ENCODE measurements at regions not wholly inside any gene's neighbourhood (a gene's known extent, or its start where the extent isn't known, plus 50 kb on each side); places are given as distances from the start of the nearest gene placed in this dataset.
"Not testable (repeated sequence)": the region's sequence is repeated elsewhere in the genome, so short reads cannot be mapped to it uniquely, and the experiment has no call there.

DNA sequence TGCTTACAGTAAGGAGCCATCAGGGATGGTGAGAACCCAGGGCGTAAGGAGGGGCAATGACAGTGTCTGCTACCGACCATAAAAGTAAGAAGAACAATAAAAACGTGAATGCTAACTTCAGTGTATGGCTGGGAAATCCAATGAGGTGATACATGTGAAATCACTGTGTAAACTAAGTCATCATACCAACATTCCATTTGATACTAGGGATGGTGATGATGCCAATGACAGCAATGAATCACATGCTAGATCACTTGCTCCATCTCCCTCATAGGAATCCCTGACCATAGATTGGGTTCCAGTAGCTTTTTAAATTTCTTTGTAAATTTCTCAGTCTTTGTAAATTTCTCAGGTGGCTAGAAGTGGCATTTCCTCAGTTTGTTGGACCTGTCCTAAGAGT is 146.3 kb downstream of the SMIM20 start:
- no peak for DNase-seq (ENCODE audit: extremely low read depth, low read depth)
- TF ChIP-seq, protein P1, sequence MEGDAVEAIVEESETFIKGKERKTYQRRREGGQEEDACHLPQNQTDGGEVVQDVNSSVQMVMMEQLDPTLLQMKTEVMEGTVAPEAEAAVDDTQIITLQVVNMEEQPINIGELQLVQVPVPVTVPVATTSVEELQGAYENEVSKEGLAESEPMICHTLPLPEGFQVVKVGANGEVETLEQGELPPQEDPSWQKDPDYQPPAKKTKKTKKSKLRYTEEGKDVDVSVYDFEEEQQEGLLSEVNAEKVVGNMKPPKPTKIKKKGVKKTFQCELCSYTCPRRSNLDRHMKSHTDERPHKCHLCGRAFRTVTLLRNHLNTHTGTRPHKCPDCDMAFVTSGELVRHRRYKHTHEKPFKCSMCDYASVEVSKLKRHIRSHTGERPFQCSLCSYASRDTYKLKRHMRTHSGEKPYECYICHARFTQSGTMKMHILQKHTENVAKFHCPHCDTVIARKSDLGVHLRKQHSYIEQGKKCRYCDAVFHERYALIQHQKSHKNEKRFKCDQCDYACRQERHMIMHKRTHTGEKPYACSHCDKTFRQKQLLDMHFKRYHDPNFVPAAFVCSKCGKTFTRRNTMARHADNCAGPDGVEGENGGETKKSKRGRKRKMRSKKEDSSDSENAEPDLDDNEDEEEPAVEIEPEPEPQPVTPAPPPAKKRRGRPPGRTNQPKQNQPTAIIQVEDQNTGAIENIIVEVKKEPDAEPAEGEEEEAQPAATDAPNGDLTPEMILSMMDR (IDR thresholded peaks at IDR 0.05; ENCODE audit: low read depth, low read length) = no peak

DNA sequence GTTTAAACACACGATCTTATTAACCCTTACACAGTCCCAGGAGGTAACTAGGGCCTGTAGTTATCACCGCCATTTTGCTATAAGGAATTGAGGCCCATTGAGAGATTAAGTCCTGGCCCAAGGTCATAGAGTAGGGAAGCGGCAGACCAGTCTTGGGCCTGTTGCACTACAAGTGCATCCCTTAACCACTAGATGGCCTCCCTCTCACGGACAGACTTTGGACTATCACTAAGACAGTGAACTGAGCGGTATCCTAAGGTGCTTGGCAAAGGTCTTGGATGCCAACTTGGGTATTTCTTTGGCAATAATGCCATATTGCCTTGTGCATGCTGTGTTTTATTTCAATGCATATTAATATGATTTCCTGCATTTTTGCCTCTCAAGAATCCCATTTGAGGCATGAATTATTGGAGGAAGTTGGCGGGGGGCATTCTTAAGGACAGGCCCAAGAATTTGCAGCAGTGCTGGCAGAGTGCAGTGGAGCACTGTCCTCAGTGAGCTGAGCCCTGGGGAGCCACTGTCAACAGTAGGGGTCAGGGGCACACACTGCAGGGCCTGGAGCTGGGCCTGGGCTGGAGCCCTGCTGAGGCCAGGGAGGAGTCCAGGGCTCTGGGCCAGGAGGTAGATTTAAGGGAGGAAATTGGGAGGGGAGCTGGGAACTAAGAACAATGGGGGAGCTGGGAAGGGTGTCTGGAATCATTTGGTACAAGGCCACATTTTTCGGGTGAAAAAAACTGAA is 147.4 kb downstream of the SMIM20 start:
- TF ChIP-seq, protein P1 (IDR thresholded peaks at IDR 0.05; ENCODE audit: low read depth, low read length) = peak; percentile 35
- no peak for DNase-seq (ENCODE audit: extremely low read depth, low read depth)

DNA sequence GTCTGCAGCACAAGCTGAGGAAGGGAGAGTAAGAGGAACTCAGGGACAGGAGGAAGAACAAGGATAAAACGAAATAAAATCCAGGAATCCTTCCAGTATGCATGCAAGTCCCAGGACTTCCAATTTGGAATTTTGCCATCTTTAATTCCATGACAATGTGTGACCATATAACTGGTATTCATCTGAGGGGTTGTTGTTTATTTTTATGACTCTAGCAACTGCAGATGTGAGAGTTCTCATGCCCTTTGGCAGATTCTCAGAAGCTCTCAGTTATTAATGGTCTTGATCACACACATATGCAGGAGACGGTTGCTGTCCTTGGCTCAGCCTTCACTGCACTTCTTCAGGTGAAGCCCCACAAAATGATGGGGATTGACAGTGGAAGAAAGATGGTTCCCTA is 148.2 kb downstream of the SMIM20 start:
- DNase-seq (ENCODE audit: extremely low read depth, low read depth) = no peak
- TF ChIP-seq, protein P1 (IDR thresholded peaks at IDR 0.05; ENCODE audit: low read depth, low read length) = no peak

DNA sequence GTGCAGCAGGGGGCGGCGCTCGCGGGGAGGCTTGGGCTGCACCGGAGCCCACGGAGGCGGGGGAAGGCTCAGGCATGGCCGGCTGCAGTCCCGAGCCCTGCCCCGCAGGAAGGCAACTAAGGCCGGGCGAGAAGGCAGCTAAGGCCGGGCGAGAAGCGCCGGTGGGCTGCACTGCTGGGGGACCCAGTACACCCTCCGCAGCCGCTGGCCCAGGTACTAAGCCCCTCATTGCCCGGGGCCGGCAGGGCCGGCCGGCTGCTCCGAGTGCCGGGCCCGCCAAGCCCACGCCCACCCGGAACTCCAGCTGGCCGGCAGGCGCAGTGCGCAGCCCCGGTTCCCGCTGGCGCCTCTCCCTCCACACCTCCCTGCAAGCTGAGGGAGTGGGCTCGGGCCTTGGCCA is 150.0 kb downstream of the SMIM20 start:
- not testable (repeated sequence) for DNase-seq (ENCODE audit: extremely low read depth, low read depth)

DNA sequence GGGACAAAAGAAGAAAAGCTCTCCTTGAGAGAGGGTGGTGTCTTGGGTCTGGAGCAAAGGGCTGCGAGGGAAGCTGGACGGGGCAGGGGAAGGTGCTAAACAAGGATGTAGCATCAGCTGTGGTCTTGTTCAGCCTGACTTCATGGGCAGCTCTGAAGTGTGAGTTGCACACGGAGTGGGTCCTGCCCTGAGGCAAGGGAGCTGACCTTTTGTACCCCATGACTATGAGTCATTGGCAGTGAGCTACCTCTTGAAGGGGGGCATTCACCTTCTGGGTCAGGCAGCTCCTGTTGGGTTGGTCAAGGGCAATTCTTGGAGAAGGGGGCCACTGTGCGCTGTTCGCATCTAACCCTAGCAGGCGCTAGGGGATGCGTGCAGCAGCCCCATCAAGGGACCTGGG is 151.8 kb downstream of the SMIM20 start:
- no peak for DNase-seq (ENCODE audit: extremely low read depth, low read depth)
- TF ChIP-seq, protein P1 (IDR thresholded peaks at IDR 0.05; ENCODE audit: low read depth, low read length) = no peak

DNA sequence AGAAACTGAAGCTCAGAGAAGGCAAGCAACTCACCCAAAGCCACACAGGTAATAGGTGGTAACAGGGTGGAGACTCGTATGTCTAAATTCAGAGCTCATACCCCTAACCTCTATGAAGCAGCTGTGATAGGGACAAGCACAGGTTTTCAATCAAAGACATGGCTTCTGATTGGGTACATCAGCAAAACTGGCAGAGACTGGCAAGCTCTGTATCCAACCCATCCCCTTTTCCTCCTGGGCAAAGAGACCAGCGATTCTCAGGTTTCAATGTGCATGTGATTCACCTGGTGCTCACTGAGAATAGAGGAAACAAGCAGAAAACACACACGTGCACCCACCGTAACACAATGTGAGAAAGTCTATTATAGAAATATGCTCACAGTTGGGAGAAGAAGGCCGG is 153.0 kb downstream of the SMIM20 start:
- TF ChIP-seq, protein P1 (IDR thresholded peaks at IDR 0.05; ENCODE audit: low read depth, low read length) = no peak
- no peak for DNase-seq (ENCODE audit: extremely low read depth, low read depth)

DNA sequence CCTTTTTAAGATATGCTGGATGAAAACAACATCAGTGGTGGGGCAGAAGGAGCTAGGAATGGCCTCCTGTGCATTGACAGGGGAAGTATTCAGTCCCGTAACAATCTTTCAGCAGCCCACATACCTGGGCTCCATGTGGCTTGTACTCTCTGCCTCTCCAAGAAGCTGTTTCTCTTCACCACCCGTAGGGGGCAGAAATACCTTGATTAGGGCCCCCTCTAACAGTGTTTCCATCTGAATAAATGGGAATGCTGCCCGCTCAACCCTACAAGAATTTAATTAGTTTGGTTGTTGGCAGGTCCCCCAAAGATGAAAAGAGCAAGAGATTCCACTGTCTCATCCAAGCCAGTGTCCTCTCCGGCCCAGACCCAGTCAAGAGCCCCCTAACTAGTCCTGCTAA is 155.2 kb downstream of the SMIM20 start:
- TF ChIP-seq, protein P1 (IDR thresholded peaks at IDR 0.05; ENCODE audit: low read depth, low read length) = peak; percentile 30
- no peak for DNase-seq (ENCODE audit: extremely low read depth, low read depth)

DNA sequence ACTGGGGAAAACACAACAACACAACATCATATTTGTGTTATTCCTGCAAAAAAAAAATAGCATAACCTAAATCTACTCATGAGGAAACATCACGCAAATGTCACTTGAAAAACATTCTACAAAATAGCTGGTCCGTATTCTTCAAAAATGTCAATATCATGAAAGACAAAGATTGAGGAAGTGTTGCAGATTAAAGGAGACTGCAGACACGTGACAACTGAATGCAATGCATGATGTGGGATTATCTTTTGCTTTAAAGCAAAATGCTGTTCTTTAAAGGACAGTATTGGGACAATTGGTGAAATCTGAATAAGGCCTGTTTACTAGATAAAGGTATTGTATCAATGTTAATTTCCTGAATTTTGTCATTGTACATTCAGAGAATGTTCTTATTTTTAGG is 157.7 kb downstream of the SMIM20 start:
- DNase-seq (ENCODE audit: extremely low read depth, low read depth) = no peak
- TF ChIP-seq, protein P1 (IDR thresholded peaks at IDR 0.05; ENCODE audit: low read depth, low read length) = no peak
